HG02798 (cell line): ENCODE measurements at regions not wholly inside any gene's neighbourhood (a gene's known extent, or its start where the extent isn't known, plus 50 kb on each side); places are given as distances from the start of the nearest gene placed in this dataset.
"Not testable (repeated sequence)": the region's sequence is repeated elsewhere in the genome, so short reads cannot be mapped to it uniquely, and the experiment has no call there.

Experiments used
- ATAC-seq: cut with Tn5 transposase; IDR thresholded peaks from one replicate; pipeline ENCODE4 v1.9.1; 2021; ENCODE audit warnings: mild to moderate bottlenecking; ENCODE audit not compliant: unreplicated experiment, poor library complexity

GRCh38 chr14:87644689-87645088, 348.3 kb downstream of the GALC start:
- no peak for ATAC-seq

GRCh38 chr14:87643005-87643404, 350.0 kb downstream of the GALC start:
- no peak for ATAC-seq

- ATAC-seq = no peak
These were observed 352.4 kb downstream of the GALC start for GRCh38 chr14:87640553-87640952.

DNA sequence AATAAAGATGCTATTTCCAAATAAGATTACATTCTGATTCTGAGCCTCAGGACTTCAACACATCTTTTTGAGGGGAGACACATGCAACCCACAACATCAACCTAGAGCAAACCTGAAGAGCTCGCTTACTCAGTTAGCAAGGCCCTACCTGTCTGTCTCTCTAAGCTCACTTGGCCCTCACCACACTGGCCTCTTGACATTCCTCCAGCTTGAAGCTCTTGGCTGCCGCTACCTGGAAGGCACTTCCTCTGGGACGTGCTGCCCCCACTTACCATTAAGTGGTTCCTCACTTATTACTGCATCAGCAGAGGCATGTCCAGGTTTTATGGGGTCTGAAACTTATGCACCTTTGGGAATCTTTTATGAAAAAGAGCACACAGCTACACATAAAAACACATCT, 354.8 kb downstream of the GALC start:
- no peak for ATAC-seq

DNA sequence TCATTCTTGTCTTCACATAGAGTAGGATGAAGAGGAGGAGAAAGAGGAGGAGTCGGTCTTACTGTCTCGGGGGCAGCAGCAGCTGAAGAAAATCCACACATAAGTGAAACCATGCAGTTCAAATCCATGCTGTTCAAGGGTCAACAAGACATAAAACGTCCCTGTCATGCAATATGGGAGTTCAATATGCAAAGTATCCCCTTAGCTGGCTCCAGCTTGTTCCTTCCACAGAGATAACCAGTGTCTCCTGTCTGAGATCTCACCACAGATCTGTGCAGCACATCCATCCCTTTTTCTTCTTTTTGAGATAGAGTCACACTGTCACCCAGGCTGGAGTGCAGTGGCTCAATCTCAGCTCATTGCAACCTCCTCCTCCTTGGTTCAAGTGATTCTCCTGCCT, 357.5 kb downstream of the GALC start:
- ATAC-seq = no peak

- no peak for ATAC-seq
These were observed 360.2 kb downstream of the GALC start for GRCh38 chr14:87632796-87633195.

DNA sequence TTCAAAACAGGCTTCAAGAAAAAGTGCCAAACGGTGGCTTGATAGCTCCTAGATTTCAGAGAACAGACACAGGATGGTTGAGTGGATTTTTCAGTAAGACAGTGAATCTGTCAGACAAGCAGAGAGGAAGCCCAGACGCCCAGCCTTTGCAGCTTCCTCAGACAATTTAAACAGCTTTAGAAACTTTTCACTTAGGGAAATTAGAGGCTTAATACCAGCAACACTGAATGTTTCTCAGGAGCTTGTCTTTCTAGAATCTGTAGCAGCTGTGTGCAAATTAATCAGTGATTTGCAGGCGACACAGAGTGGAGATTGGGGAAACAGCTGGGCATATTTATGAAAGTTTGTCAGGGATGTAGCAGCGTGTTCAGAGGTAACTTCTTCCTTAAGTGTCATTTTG, 362.1 kb downstream of the GALC start:
- no peak for ATAC-seq

DNA sequence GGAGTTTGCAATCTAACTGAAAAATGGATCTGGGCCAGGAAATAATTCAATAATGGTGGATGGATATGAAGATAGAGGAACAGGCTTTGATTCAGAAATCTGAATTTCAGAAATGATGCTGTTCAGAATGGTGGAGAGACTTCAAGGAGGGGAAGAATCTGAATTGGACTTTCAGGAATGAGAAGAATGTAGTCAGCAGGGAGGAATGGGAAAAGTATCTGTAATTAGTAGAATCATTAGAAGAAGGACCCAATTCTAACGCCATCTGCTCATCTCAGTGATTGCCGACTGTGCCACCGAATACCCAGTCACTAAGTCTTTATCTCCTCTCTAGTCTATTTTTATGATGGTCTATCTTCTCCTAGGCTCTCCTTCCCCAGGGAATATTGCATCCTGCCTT, 363.2 kb downstream of the GALC start:
- ATAC-seq = no peak

DNA sequence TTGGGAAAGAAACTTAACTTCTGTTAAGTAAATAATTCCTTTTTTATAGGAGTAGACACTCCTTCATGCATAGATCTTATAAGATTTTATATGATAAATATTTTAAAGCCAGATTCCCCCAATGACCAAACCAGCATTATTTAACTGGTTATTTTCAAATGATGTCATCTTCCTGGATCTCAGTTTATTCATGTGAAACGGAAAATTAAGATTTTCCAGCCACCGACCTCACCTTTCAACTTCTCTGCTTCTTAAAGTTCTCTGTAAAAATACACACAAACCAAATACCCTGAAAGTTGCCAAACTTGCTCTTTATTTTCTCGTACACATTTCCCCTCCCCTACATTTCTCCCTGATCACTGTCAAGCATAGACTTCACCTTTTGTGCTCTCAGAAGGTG, 364.2 kb downstream of the GALC start:
- no peak for ATAC-seq

- ATAC-seq = no peak
These were observed 364.9 kb downstream of the GALC start for GRCh38 chr14:87628129-87628528.

GRCh38 chr14:87626266-87626665, 366.7 kb downstream of the GALC start:
- no peak for ATAC-seq

- ATAC-seq = no peak
These were observed 369.4 kb downstream of the GALC start for GRCh38 chr14:87623616-87624015.

DNA sequence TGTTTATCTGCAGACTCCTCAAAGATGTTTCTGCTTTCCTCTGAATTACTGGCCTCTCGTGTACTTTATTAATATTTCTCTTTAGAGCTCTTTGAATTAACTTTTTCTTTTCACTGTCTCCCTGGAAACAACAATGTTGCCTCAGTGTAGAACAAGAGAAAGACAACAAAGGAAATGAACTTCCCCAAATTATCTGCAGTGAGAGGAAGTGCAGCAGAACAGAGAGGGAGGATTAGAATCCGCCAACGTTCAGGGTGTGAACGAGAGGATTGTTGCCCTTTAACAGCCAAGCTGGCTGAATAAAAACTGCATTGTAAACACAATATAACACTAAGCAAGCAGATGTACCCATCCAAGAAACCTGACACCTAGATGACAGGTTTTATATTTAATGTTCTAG, 375.9 kb downstream of the GALC start:
- ATAC-seq = no peak

DNA sequence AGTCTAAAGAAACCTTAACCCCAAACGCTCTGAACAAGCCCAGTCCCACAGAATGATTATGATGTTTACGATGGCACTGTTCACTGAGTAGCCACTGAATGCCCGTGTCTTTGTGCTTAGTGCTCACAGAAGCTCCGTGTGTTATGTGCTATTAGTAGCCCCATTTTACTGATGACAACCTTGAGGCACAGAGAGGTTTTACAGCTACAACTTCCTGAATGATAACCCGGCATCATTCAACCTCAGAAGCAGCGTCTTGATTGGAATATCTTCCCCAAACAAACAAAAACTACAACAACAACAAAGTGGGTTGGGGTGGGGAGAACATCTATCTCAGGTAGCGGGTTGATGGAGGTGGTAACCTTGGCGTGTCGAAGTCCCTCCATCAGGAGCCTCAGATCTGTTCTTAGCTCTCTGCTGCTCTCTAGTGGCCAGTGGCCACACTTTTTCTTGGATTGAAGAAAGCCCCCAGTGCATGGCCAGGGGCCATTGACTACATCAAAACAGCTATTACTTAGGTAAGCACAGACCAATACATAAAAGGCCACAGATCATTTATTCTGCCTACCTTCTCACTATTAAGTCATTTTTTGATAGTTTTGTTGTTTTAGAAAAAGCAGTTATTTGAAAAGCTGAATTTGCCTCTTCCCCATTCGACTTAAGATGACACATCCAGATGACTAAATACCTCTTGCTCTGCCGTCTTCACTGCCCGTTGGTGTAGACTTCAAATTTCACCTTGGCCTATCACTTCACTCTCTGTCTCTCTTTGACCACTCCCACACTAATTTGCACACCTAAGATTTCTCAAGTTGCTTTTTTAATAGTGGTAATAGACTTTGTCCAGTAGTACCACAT, 376.9 kb downstream of the GALC start:
- ATAC-seq = peak; percentile 90

DNA sequence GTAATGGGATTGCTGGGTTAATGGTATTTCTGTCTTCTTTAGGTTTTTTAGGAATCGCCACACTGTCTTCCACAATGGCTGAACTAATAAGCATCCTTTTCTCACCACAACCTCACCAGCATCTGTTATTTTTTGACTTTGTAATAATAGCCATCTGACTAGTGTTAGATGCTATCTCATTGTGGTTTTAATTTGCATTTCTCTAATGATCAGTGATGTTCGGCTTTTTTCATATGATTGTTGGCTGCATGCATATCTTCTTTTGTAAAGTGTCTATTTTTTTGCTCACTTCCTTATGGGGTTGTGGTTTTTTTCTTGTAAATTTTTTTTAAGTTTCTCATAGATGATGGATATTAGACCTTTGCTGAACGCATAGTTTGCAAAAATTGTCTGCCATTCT, 377.9 kb downstream of the GALC start:
- ATAC-seq = no peak

- ATAC-seq = no peak
These were observed 379.1 kb downstream of the GALC start for GRCh38 chr14:87613881-87614280.

- not testable (repeated sequence) for ATAC-seq
These were observed 385.9 kb downstream of the GALC start for GRCh38 chr14:87607056-87607455.

DNA sequence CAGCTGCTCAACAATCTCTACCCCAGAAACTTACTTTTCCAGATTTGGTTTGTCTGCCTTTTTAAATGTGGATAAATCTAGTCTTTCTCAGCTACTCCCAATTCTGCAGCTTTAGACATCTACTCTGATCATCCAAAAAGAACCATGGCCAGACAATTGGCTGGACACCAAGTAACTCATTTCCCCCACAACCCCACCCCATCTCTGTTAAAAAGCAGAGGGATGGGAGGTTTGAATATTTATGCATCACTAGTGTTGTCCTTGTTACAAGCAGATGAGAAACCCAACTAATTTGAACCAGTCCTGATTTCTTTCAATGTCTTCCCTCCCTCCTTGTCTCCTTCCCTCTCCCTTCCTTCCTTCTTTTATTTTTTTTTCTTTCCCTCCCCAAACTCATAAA, 391.9 kb downstream of the GALC start:
- no peak for ATAC-seq

DNA sequence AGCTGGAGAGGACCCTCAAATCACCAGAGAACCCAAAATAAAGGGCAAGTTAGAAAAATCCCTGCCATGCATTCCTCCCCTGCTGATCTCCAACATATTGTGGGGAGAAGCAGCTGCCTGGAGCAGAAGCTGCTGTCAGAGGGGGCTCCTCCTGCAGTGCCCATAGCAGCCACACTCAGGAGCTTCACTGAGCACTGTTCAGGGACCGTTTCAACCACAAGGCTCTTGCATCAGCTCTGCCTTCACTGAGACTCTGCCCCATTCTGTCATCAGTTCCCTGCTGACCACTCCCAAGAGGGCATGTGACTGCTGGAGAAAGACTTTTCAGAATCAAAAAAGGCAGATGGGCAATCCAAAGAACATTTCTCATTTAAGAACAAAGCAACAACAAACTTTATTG, 392.7 kb downstream of the GALC start:
- no peak for ATAC-seq

- no peak for ATAC-seq
These were observed 411.7 kb downstream of the GALC start for GRCh38 chr14:87581298-87581697.

DNA sequence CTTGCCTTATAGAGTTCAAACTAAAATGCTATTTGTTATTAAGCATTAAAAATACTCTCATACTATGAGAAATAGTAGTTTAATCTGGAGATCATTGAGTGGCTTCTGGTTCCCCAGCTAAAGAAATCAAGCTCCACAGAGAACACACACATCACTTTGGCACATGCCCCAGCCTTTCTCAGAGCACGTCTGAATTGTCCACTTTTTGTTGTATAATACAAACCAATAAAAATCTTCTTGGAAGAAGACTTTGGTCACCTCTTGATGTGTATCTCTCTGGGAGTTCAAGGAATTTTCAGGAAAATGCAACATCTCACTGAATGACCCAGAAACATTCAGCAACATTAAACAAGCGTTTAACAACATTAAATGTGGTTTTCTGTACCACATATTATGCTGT, 413.9 kb downstream of the GALC start:
- ATAC-seq = no peak

DNA sequence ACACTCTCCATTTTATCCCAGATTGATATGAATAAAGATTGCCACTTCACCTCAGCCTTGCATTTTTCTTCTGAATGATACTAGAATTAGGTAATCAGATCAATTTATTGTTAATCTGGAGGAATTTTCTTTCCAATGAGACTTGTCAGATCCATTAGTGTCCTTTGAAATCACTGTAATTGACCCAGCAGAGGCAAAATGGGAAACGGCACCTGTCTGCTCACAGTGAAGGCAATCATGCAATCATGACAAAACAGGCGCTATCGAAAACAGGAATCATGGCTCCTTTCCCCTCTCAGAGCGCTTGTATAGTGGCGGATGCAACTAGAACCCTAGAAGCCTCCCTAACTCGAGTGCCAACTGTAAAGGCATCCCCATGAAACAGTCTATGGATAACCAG, 417.6 kb downstream of the GALC start:
- ATAC-seq = no peak
